HK-2 (cell line): ENCODE measurements at regions not wholly inside any gene's neighbourhood (a gene's known extent, or its start where the extent isn't known, plus 50 kb on each side); places are given as distances from the start of the nearest gene placed in this dataset.
A peak's percentile ranks its signal among the peaks of the same experiment; 100 is the strongest.
"Not testable (repeated sequence)": the region's sequence is repeated elsewhere in the genome, so short reads cannot be mapped to it uniquely, and the experiment has no call there.

Experiments
- DNase-seq: peaks from one replicate; pipeline ENCODE4 v3.0.0-alpha.2; 2018; ENCODE audit not compliant: unreplicated experiment

DNA sequence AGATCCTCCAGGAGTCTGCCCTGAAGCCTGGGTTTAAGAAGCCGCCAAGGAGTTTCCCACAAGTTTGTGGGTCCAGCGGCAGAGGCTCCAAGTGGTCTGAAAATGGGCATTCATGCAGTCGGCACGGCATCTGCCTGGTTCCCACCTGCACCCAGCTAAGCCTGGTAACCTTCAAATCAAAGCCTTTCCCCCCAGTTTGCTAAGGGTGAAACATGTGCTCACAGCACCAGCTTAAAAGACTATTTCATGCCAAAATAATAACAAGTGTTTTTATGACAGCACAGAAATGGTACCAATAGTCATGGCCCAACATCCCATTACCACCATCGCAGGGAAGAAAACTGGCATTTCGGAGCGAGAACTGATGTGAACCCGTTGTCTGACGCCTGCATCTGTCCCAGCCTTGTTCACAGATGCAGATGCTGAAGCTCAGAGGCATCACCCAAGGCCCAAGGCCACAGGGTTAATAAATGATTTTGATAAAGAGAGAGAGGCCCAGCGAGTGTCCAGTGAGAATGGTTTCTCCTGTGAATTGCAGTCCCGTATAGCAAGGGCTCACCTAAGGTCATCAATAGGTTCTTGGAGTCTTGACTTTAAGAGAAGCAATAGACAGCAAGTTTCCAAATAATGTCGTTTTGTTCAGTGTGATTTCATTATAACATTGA, 188.0 kb upstream of the TPM1 start:
- no peak for DNase-seq

DNA sequence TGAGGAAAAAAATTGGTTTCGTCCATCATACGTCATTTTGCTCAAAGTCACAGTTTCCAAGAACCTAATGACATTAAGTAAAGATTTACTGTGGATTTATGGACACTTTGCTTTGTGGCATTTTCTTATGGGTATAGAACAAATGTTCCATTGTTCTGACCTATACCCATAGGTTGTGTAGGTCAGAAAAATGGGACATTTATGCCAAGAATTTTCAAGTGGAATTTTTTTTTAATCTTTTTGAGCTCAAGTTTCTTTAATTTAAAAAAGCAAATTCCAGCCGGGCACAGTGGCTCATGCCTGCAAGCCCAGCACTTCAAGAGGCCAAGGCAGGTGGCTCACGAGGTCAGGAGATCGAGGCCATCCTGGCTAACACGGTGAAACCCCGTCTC, 187.5 kb upstream of the TPM1 start:
- no peak for DNase-seq

DNA sequence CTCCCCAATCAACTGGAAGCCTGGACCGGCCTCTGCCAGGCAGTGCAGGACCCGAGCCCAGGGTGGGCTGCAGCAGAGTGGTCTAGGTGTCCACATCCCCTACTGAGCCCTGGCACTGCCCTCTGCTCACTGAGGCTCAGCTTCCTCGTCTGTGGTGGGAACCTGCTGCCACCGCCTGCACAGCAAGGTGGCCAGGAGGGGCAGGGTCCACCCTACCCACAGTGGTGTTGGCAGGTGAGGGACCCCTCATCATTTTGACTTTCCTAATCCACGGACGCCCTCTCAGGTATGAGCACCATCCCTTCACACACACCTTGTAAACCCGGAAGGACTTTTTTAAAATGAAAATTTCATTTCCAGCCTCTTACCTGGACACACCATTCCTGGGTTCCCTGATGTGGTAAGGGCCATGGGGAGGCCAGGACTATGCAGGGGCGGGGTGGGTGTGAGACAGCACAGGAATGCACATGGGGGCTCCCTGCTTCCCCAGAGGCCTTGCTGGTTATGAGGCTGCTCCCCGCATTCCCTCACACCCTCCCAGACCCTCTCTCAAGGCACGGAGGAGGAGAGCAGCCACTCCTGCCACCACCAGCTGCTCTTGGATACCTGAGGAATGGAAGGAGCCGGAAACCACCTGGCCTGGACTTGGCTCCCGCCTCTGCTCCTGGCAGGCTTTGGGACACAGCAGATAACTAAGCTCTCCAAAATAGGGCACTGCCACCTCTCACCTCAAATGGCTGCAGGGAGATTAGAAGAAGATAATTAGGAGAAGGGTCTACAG, 185.9 kb upstream of the TPM1 start:
- DNase-seq: no peak

DNA sequence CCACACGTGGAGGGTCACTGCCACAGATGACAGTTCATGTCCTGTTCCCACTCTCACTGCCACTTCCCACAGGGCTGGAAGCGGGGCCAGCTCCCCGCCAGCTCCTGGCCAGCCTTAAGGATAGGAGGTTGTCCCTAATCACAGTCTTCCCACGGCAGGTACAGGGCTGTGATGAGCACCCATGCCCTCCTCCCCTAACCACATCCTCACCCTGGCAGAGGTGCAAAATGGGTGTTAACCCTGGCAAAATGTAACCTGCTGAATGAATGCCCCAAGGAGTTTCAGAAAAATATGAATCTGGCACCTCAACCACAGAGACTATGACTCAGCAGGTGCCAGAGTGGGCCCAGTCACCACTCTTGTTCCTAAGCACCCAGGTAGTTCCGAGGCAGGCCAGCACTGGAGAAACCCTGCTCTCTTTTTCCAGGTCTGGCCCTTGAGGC, 185.1 kb upstream of the TPM1 start:
- DNase-seq: peak; percentile 52

DNA sequence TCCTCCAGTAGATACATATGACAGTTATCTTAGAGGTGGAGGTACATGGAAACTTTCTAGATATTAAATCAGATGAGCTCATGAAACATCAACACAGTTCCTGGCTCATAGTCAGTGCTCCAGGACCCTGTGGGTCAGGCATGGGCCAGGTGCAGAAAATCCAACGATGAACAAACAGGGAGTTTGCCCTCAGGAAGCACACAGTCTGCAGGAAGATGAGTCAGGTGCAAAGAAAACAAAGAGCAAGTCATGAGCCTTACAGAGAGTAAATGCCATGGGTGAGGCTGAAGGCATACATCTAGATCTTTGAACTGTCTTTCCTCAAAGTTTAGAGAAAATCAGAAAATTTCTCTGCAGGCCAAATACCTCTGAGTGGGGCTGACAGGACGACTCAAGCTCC, 184.2 kb upstream of the TPM1 start:
- DNase-seq: no peak

DNA sequence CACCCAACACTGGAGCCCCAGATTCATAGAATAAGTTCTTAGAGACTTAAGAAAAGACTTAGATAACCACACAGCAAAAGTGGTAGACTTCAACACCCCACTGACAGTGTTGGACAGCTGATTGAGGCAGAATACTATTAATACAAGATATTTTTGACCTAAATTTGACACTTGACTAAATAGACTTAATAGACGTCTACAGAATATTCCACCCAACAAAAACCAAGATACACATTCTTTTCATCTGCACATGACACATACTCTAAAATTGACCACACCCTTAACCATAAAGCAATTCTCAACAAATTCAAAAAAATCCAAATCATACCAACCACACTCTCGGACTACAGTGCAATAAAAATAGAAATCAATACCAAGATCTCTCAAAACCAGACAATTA, 179.8 kb upstream of the TPM1 start:
- no peak for DNase-seq

DNA sequence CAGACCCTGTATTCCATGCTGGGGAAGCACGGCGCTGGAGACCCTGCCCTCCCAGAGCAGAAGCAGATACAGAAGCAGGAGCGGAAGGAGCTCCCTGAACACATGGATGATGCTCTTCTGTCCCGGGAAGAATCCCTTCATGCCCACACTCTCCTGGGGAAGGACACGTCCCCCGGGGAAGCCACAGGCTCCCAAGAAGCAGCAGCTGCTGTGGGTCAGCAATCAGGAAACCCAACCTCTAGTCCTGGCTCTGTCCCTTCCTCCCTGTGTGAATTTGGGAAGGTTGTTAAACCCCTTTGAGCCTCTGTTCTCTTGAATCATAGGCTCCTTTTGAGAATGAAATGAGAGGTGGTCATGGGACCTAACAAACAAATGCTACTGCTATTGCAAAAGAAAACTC, 176.2 kb upstream of the TPM1 start:
- DNase-seq: no peak

DNA sequence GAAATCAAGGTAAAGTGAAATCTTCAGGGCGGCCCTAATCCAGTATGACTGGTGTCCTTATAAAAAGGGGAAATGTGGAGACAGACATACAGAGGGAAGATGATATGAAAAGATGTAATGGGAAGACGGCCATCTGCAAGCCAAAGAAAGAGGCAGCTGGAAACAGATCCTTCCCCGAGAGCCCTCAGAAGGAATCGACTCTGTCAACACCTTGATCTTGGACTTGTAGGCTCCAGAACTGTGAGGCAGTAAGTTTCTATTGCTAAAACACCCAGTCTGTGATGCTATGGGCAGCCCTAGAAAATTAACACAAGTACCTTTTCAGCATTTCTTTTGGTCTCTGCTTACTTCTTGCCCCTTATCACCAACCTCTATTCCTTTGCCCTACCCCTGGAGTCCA, 174.7 kb upstream of the TPM1 start:
- DNase-seq: no peak

DNA sequence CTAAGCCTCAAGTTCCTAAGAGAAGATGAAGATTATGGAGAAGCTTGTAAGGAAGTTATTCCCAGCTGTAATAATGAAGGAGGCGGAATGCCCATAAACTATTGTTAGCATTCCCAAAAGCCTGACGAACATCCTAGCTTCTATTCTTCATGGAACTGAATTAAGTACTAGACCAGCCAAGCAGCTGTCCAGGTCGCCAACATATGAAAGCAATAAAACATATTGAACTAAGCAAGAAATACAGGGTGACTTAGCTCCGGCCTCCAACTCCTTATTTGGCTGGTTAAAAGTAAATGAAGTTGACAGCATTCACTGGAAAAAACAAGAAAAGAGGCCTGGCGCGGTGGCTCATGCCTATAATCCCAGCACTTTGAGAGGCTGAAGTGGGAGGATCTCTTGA, 174.0 kb upstream of the TPM1 start:
- no peak for DNase-seq

DNA sequence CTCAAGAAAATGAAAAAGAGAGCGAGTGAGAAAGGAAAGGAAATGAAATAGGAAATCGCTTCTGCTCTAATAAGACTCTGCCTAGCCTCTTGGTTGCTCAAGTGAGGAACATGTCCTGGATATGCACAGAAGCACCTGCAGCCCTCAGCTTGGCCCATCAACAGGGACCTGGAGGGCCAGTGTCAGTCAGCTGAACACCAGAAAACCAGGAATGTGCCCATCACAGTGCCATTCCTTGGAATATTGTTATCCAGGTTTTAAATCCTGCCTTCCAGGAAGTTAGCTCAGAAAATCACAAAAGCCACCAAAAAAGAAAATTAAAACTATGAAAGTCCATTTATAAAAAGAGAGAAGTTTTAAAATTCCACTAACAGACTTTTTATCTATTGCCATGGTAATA, 173.4 kb upstream of the TPM1 start:
- no peak for DNase-seq

DNA sequence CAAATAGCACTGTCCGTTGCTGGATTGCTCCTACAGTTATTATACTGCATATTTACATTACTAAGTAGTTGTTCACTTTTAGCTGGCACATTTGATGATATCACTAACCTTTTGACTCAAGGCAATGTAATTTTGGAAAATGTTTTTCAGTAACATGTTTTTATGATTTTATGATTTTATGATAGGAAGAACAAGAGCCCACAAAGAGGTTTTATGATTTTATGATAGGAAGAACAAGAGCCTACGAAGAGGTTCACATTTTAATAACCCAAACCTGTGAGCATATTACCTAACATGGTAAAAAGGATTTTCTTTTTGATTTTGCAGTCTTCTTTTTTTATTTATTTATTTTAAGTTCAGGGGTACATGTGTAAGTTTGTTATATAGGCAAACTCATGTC, 172.3 kb upstream of the TPM1 start:
- no peak for DNase-seq

DNA sequence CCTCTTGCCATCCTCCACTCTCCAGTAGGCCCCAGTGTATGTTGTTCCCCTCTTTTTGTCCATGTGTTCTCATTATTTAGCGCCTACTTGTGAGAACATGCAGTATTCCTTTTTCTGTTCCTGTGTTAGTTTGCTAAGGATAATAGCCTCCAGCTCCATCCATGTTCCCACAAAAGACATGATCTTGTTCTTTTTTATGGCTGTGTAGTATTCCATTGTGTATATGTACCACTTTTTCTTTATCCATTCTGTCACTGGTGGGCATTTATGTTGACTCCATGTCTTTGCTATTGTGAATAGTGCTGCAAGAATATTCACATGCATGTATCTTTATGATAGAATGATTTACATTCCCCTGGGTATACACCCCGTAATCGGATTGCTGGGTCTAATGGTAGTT, 171.8 kb upstream of the TPM1 start:
- not testable (repeated sequence) for DNase-seq

DNA sequence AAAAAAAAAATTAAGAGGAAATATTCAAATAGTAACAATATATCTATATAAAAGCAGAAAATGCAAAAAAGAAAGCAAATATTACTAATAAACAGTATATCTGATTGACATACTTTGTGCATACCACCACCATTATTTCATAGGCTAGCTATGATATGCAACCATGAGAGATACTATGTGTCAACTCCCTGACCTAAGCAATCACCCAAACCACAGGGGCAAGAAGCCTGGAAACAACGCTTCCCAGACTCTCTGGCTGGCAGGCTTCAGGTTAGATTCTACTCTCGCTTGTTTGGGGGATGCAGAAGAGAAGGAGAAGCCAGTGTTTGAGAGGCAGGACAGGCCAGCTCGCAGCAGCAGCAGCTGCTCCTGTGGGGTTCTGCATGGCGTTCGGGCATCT, 169.3 kb upstream of the TPM1 start:
- DNase-seq: no peak

DNA sequence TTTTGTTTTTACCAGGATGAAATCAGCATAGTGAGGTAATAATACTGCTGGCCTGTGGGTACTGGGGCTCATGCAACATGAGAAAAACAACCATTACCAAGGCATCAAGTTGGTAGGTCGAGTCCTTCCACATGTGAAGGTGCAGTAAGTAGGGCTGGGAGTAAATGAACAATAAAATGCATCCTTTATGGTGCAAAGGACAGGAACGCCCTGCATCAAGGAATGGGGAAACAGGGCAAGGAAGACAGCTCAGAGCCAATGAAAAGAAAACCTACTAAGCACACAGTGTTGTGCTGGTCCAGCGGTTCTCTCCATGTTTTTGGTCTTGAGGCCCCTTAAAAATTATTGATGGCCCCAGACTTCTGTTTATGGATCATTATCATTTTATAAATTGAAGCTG, 168.5 kb upstream of the TPM1 start:
- no peak for DNase-seq

DNA sequence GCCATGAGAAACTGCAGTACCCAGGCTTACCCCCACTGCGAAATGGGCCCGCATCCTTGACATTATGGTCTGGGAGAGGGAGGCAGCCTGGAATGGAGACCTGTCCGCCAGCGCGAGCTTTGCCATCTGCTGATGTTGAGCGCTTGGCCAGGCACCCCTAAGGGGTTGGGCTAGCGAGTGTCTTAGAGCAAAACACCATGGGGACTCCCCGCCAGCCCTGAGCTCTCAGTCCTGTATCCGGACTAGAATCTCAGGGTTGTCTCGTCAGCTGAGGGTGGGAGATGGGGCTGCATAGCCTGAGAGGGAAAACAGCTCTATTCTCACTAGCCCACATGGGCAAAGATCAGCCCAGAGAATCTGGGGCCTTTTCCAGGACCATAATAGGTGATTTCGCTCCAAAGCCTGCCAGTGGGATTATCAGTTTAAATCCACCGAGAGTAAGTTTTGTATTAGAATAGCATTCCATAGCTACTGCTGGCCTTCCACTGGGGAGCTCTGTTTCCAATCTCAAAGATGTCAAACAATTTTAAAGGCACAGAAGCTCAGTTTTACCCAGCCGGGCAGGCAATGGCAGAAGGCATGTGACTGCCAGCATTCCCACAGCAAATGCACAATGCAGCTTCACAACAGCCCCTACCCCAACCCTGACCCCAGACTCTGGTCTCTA, 167.5 kb upstream of the TPM1 start:
- DNase-seq: no peak

DNA sequence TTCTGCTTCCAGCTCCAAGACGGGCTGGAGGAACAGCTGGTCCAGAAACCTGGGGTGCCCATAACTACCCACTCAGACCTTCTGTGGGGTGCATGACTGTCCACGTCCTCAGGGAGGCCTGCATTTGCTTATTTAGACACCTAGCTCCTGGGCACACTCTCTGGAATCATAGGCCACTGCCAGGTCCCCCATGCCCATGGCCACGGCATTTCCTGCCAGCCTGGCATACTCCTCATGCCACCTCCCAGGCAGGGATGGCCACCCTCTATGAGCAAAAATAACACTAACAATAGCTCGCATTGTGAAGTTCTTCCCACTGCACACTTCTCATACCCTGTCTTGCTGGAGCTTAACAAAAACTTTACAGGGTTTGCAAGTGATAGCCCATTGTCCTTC, 166.9 kb upstream of the TPM1 start:
- DNase-seq: no peak

DNA sequence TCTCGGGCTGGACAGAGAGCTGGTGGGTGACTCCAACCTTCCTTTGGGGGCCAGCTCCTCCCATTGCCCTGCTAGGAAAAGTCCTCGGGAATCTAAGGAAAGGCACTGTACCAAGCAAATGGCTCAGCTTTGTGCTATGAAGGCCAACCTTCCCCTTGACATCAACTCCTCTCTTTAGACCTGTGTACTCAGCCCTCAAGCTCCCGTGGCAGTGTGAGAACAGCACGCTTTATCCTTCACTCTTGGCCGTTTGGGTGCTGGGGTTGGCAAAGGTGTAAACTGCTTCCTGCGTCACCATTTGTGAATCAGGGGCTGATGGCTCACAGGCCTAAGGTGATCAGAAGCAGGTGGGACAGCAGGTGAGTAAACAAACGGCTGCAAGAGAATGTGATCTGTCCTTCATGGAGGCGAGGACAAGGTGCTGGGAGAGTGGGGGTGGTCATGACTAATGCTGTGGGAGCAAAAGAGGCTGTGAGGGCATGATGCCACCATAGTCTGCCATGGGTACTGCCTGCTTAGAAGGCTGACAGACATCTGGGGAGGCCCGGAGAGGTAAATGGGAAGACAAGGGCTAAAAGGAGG, 165.2 kb upstream of the TPM1 start:
- DNase-seq: no peak

DNA sequence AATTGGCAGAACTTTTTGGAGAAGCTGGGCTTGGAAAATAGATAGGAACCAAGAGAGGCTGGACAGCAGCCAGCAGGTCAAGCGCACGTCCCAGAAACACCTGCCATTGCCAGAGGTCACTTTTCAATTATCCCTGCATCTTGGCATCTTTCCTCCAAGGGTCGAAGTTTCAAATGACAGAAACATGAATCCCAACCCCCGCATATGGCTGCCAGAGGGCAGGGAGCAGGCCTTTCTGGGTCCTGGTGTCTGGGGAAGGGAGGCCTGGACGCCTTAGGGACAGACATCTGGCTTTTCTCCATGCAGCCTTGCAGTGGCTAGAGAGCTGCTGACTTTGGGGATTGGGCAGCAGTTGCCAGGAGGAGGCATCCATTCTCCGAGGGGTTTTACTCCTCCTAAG, 164.5 kb upstream of the TPM1 start:
- no peak for DNase-seq

DNA sequence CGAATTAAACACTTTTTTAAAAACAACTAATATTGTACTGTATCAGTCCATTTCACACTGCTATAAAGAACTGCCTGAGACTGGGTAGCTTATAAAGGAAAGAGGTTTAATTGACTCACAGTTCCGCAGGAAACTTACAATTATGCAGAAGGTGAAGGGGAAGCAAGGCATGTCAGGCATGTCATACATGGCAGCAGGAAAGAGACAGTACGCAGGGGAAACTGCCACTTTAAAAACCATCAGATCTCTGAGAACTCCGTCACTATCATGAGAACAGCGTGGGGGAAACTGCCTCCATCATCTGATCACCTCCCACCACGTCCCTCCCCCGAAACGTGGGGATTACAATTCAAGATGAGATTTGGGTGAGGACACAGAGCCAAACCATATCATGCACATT, 162.8 kb upstream of the TPM1 start:
- no peak for DNase-seq

DNA sequence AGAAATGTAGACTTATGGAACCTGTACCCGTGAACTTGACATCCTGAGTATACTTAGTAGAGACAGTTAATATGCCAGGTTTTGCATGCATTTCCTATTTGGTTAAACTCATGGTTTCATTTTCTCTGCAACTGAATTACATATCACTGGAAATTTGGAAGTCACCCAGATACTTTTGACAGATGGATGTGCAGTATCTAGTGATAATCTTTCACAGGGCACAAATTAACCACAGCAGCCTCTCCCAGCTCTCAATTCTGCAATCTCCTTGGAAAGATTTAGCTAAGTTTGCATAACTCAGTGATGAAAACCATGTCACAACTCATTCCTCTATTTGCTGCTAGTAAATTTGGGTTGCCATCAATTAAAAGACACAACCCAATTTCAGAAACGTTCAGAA, 162.3 kb upstream of the TPM1 start:
- DNase-seq: no peak

DNA sequence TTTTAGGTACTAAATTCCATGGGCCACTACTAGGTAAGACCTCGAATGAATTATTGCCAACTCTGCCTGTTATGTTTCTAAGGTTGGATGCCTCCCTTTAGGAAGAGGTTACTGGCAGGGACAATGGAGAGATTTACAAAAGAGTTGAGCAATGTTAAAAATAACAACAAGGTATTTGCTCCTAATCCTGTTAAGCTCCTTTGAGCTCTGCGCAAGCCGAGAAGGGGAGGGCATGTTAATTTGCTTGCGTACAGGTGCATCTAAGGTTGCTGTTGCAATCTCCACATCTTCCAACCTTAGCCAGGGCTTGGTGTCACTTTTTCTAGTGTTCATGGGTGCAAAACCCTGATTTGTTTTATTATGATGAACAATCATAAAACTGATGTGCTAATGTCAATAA, 161.5 kb upstream of the TPM1 start:
- no peak for DNase-seq

DNA sequence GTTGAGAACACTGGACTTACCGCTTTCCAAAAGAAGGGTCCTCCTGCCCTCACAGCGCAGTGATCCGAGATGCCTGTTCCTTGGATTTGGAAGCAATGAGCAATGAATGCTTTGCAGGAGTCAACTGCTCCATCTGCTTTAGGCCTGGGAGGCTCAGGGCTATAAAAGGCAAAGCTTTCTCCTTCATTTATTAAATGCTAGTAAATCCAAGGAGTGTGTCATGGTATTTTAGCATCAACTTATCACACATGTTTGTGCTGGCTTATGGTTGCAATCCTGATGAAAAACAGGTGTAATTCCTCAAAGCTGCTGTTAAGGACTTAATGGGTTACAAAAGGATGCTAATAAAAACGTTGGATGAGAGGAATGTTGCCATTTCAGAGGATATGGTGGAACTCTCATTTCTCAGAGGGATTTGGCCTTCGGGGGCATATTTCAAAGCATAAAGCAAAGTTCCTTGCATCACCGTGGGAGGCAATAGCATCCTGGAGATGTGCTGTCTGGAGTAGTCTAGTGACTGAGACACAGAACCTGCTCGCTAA, 158.5 kb upstream of the TPM1 start:
- no peak for DNase-seq
